ENCODE measurements at regions not wholly inside any gene's neighbourhood (a gene's known extent, or its start where the extent isn't known, plus 50 kb on each side); places are given as distances from the start of the nearest gene placed in this dataset.

DNA sequence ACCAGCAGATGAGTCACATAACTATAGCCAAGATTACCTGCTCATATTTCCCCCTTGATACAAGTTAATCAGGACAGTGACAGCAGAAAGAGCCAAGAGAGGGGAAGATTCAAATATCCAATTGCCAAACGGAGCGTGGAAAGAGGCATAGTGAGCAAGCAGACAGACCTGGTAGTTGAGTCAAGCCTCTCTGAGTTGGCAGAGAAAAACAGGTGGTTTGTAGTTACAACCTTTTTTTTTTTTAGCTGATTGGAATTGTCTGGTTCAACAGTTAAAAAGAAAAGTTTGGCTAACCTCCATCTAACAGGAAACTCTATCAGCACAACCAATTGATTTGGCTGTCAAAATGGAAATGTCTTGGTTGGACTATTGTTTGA lies 272.1 kb downstream of the TLE1 start:
- no peak overlapping the region for H3K4me3 ChIP-seq
- H3K27me3 ChIP-seq = no peaks in the 10 kb centered on the region
- 87 to 94% (median 92%) methylated on average over 2 of the region's 2 CpGs for WGBS, 4 donors
- H3K4me1 ChIP-seq (replicated peaks in 1 of 2) = no peaks in the 10 kb centered on the region
- H3K27ac ChIP-seq = no peak overlapping the region
- no peak for DNase-seq
- intact Hi-C loops (cut with DNase I) = no loop called here
- no peaks in the 10 kb centered on the region for H3K9me3 ChIP-seq (replicated peaks in 1 of 3)
- H3K36me3 ChIP-seq (replicated peaks in 1 of 2) = no peaks in the 10 kb centered on the region
- TF ChIP-seq, protein P1, sequence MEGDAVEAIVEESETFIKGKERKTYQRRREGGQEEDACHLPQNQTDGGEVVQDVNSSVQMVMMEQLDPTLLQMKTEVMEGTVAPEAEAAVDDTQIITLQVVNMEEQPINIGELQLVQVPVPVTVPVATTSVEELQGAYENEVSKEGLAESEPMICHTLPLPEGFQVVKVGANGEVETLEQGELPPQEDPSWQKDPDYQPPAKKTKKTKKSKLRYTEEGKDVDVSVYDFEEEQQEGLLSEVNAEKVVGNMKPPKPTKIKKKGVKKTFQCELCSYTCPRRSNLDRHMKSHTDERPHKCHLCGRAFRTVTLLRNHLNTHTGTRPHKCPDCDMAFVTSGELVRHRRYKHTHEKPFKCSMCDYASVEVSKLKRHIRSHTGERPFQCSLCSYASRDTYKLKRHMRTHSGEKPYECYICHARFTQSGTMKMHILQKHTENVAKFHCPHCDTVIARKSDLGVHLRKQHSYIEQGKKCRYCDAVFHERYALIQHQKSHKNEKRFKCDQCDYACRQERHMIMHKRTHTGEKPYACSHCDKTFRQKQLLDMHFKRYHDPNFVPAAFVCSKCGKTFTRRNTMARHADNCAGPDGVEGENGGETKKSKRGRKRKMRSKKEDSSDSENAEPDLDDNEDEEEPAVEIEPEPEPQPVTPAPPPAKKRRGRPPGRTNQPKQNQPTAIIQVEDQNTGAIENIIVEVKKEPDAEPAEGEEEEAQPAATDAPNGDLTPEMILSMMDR (IDR thresholded peaks at IDR 0.05) = no peak
- TF ChIP-seq POLR2A (IDR thresholded peaks at IDR 0.05) = no peak

DNA sequence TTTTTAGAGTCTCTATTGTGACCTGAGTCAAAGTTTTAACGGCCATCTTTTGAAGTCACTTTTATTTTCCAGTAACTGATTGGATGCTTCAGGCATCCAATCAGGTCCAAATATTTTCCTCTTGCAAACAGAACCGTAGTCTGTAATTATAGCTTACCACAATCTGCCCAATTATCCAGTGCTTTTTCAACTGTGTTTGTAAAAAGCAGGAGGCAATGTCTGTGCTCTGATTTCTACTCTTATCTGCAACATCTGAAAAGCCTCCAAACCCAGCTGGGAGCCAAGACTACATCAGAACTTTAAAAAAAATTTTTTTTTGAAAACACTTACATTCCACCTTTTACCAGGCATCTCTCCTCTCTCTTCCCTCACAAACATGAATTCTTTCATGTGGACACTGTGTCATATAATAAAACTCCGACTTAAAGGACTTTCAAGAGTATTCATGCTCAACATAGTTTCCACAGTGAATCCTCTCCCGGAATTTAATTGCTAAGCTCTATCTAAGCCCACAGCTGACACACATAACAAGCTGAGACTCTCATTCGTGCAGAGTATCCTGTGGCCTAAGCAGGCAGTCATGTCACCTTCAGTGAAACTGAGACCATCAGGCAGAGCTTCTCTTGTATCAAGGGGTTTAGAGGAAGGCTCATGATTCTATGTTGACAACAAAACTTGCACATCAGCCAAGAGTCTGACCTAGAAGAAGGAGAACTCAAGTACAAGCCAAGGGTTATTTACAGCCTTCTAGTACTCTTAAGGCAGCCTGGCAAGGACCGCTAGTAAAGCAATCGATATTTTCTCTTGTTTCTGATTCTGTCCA lies 272.7 kb downstream of the TLE1 start:
- Histone ChIP-seq H3K4me1 (replicated peaks in 1 of 2) (no peaks in the 10 kb centered on the region), H3K27me3 (no peaks in the 10 kb centered on the region), H3K36me3 (replicated peaks in 1 of 2) (no peaks in the 10 kb centered on the region), H3K4me3 (no peak overlapping the region), H3K9me3 (replicated peaks in 1 of 3) (no peaks in the 10 kb centered on the region), H3K27ac (no peak overlapping the region)
- TF ChIP-seq, protein P1 (IDR thresholded peaks at IDR 0.05) = no peak
- TF ChIP-seq POLR2A (IDR thresholded peaks at IDR 0.05) = no peak
- 66 to 67% (median 67%) methylated on average over 7 of the region's 7 CpGs for WGBS, 4 donors
- DNase-seq = no peak
- intact Hi-C loops (cut with DNase I) = no loop called here

DNA sequence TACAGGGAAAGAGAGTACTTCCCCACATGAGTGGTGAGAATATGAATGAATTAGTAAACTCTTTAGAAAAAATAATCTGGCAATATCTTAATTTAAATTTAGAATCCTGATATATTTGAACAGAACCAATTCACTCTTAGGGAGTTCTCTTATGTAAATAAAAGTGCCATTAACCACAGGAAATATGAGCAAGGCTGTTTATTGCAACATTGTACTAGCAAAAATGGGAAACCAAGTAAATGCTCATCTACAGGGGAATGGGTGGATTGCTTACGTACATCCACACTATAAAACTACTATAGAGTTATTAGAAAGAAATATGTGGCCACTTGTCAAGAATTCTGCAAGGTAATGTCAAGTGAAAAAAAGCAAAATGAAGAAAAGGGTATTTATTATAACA lies 274.5 kb downstream of the TLE1 start:
- DNase-seq = no peak
- Histone ChIP-seq H3K27me3 (no peaks in the 10 kb centered on the region), H3K9me3 (replicated peaks in 1 of 3) (no peaks in the 10 kb centered on the region), H3K27ac (no peak overlapping the region), H3K4me1 (replicated peaks in 1 of 2) (no peaks in the 10 kb centered on the region), H3K36me3 (replicated peaks in 1 of 2) (no peaks in the 10 kb centered on the region), H3K4me3 (no peak overlapping the region)
- TF ChIP-seq, protein P1 (IDR thresholded peaks at IDR 0.05) = no peak
- no peak for TF ChIP-seq POLR2A (IDR thresholded peaks at IDR 0.05)
- intact Hi-C loops (cut with DNase I) = no loop called here
- 69 to 84% (median 72%) methylated on average over 1 of the region's 1 CpG for WGBS, 4 donors

GRCh38 chr9:81411961-81412360 lies 277.4 kb downstream of the TLE1 start:
- TF ChIP-seq POLR2A (IDR thresholded peaks at IDR 0.05) = no peak
- TF ChIP-seq, protein P1 (IDR thresholded peaks at IDR 0.05) = no peak
- H3K4me3 ChIP-seq = no peak overlapping the region
- DNase-seq = no peak
- no peak overlapping the region for H3K27ac ChIP-seq
- H3K36me3 ChIP-seq (replicated peaks in 1 of 2) = no peaks in the 10 kb centered on the region
- no peaks in the 10 kb centered on the region for H3K27me3 ChIP-seq
- H3K9me3 ChIP-seq (replicated peaks in 1 of 3) = peaks cover 0 to 2% (median 0%) of the 10 kb centered on the region in 3 donors
- no peaks in the 10 kb centered on the region for H3K4me1 ChIP-seq (replicated peaks in 1 of 2)
- 71 to 96% (median 81%) methylated on average over 1 of the region's 1 CpG for WGBS, 4 donors
- intact Hi-C loops (cut with DNase I) = no loop called here

Data from adrenal gland (tissue), 9 donors.